GM21360 (cell line): ENCODE measurements at regions not wholly inside any gene's neighbourhood (a gene's known extent, or its start where the extent isn't known, plus 50 kb on each side); places are given as distances from the start of the nearest gene placed in this dataset.
"Not testable (repeated sequence)": the region's sequence is repeated elsewhere in the genome, so short reads cannot be mapped to it uniquely, and the experiment has no call there.

Source experiments
- ATAC-seq: cut with Tn5 transposase; IDR thresholded peaks from one replicate; pipeline ENCODE4 v1.9.1; 2021; ENCODE audit warnings: mild to moderate bottlenecking, moderate library complexity; ENCODE audit not compliant: unreplicated experiment

GRCh38 chr6:144896871-144897270 lies 611.7 kb downstream of the UTRN start:
- no peak for ATAC-seq

GRCh38 chr6:144897441-144897921 lies 612.3 kb downstream of the UTRN start:
- ATAC-seq: no peak

GRCh38 chr6:144898052-144898689 lies 613.0 kb downstream of the UTRN start:
- ATAC-seq: no peak

GRCh38 chr6:144898741-144899140 lies 613.6 kb downstream of the UTRN start:
- ATAC-seq: no peak

- no peak for ATAC-seq
Observed at GRCh38 chr6:144899161-144899560, 614.0 kb downstream of the UTRN start.

GRCh38 chr6:144901412-144901811 lies 616.3 kb downstream of the UTRN start:
- no peak for ATAC-seq

- ATAC-seq: no peak
Observed at GRCh38 chr6:144908004-144908403, 622.9 kb downstream of the UTRN start.

- ATAC-seq: no peak
Observed at GRCh38 chr6:144909753-144910285, 624.7 kb downstream of the UTRN start.

- ATAC-seq: no peak
Observed at GRCh38 chr6:144911322-144911721, 626.2 kb downstream of the UTRN start.

- no peak for ATAC-seq
Observed at GRCh38 chr6:144912474-144912873, 627.3 kb downstream of the UTRN start.

- ATAC-seq: no peak
Observed at GRCh38 chr6:144918073-144918472, 632.9 kb downstream of the UTRN start.

GRCh38 chr6:144919560-144919959 lies 634.4 kb downstream of the UTRN start:
- ATAC-seq: no peak

- ATAC-seq: no peak
Observed at GRCh38 chr6:144920391-144920961, 635.3 kb downstream of the UTRN start.

- no peak for ATAC-seq
Observed at GRCh38 chr6:144921206-144921975, 636.3 kb downstream of the UTRN start.

GRCh38 chr6:144922120-144922722 lies 637.1 kb downstream of the UTRN start:
- no peak for ATAC-seq

- ATAC-seq: not testable (repeated sequence)
Observed at GRCh38 chr6:144922771-144923490, 637.8 kb downstream of the UTRN start.

GRCh38 chr6:144923491-144923787 lies 638.3 kb downstream of the UTRN start:
- not testable (repeated sequence) for ATAC-seq

GRCh38 chr6:144928847-144929246 lies 643.7 kb downstream of the UTRN start:
- no peak for ATAC-seq

- ATAC-seq: no peak
Observed at GRCh38 chr6:144929262-144929661, 644.1 kb downstream of the UTRN start.

- ATAC-seq: no peak
Observed at GRCh38 chr6:144931172-144932035, 646.3 kb downstream of the UTRN start.
